ENCODE measurements at regions not wholly inside any gene's neighbourhood (a gene's known extent, or its start where the extent isn't known, plus 50 kb on each side); places are given as distances from the start of the nearest gene placed in this dataset.
"Not testable (repeated sequence)": the region's sequence is repeated elsewhere in the genome, so short reads cannot be mapped to it uniquely, and the experiment has no call there.

DNA sequence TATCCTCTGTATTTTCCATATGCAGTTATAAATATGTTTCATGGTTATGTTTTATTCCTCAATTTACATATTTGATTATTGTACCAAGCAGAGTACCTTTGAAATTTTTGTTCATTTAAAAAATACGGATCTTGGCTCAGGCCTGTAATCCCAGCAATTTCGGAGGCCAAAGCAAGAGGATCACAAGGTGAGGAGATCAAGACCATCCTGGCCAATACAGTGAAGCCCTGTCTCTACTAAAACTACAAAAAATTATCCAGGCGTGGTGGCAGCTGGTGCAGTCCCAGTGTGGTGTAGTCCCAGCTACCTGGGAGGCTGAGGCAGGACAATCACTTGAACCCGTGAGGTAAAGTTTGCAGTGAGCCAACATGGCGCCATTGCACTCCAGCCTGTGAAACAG, 251.2 kb upstream of the TPTE start:
- TF ChIP-seq, protein P1, sequence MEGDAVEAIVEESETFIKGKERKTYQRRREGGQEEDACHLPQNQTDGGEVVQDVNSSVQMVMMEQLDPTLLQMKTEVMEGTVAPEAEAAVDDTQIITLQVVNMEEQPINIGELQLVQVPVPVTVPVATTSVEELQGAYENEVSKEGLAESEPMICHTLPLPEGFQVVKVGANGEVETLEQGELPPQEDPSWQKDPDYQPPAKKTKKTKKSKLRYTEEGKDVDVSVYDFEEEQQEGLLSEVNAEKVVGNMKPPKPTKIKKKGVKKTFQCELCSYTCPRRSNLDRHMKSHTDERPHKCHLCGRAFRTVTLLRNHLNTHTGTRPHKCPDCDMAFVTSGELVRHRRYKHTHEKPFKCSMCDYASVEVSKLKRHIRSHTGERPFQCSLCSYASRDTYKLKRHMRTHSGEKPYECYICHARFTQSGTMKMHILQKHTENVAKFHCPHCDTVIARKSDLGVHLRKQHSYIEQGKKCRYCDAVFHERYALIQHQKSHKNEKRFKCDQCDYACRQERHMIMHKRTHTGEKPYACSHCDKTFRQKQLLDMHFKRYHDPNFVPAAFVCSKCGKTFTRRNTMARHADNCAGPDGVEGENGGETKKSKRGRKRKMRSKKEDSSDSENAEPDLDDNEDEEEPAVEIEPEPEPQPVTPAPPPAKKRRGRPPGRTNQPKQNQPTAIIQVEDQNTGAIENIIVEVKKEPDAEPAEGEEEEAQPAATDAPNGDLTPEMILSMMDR (IDR thresholded peaks at IDR 0.05) = not testable (repeated sequence)
- TF ChIP-seq EP300, POLR2A, POLR2AphosphoS5 (IDR thresholded peaks at IDR 0.05): not testable (repeated sequence)

Measured in suprapubic skin (tissue), 4 donors.